HG03045 (cell line): ENCODE measurements at regions not wholly inside any gene's neighbourhood (a gene's known extent, or its start where the extent isn't known, plus 50 kb on each side); places are given as distances from the start of the nearest gene placed in this dataset.

Experiments used
- ATAC-seq: cut with Tn5 transposase; IDR thresholded peaks from one replicate; pipeline ENCODE4 v1.9.1; 2021; ENCODE audit warnings: mild to moderate bottlenecking, moderate library complexity; ENCODE audit not compliant: unreplicated experiment

GRCh38 chr1:190540366-190540765, 62.7 kb upstream of the BRINP3 start:
- no peak for ATAC-seq

GRCh38 chr1:190551638-190552037, 74.0 kb upstream of the BRINP3 start:
- ATAC-seq: no peak

GRCh38 chr1:190560161-190560681, 82.6 kb upstream of the BRINP3 start:
- ATAC-seq: no peak

- no peak for ATAC-seq
Observed at GRCh38 chr1:190563230-190563629, 85.6 kb upstream of the BRINP3 start.

GRCh38 chr1:190564117-190564516, 86.5 kb upstream of the BRINP3 start:
- no peak for ATAC-seq

GRCh38 chr1:190578017-190578416, 100.4 kb upstream of the BRINP3 start:
- ATAC-seq: no peak

GRCh38 chr1:190578526-190578925, 100.9 kb upstream of the BRINP3 start:
- ATAC-seq: no peak

- ATAC-seq: no peak
Observed at GRCh38 chr1:190579552-190580193, 102.0 kb upstream of the BRINP3 start.

- no peak for ATAC-seq
Observed at GRCh38 chr1:190583862-190584261, 106.2 kb upstream of the BRINP3 start.

GRCh38 chr1:190588424-190588823, 110.8 kb upstream of the BRINP3 start:
- ATAC-seq: no peak

GRCh38 chr1:190595438-190595837, 117.8 kb upstream of the BRINP3 start:
- ATAC-seq: no peak

GRCh38 chr1:190597294-190597693, 119.6 kb upstream of the BRINP3 start:
- no peak for ATAC-seq

- no peak for ATAC-seq
Observed at GRCh38 chr1:190599670-190600069, 122.0 kb upstream of the BRINP3 start.

GRCh38 chr1:190602325-190602724, 124.7 kb upstream of the BRINP3 start:
- ATAC-seq: no peak

GRCh38 chr1:190608282-190608681, 130.6 kb upstream of the BRINP3 start:
- no peak for ATAC-seq

- no peak for ATAC-seq
Observed at GRCh38 chr1:190615818-190616217, 138.2 kb upstream of the BRINP3 start.

GRCh38 chr1:190616235-190616634, 138.6 kb upstream of the BRINP3 start:
- ATAC-seq: no peak

- ATAC-seq: no peak
Observed at GRCh38 chr1:190619724-190620123, 142.1 kb upstream of the BRINP3 start.

- ATAC-seq: no peak
Observed at GRCh38 chr1:190633488-190633887, 155.8 kb upstream of the BRINP3 start.

- ATAC-seq: no peak
Observed at GRCh38 chr1:190634134-190634533, 156.5 kb upstream of the BRINP3 start.

- no peak for ATAC-seq
Observed at GRCh38 chr1:190649553-190649952, 171.9 kb upstream of the BRINP3 start.

GRCh38 chr1:190658907-190659306, 181.2 kb upstream of the BRINP3 start:
- ATAC-seq: no peak

- no peak for ATAC-seq
Observed at GRCh38 chr1:190663962-190664361, 186.3 kb upstream of the BRINP3 start.
